Upper lobe of left lung (tissue), 4 donors: ENCODE measurements at regions not wholly inside any gene's neighbourhood (a gene's known extent, or its start where the extent isn't known, plus 50 kb on each side); places are given as distances from the start of the nearest gene placed in this dataset.

Source experiments
- CTCF ChIP-seq, 6 experiments: fragments of 450-650 bp in 4 of 6; fragments of 200-600 bp in 2 of 6; sonication (generic) in 2 of 6; IDR thresholded peaks; one replicate each; pipeline ENCODE4 v1.5.1; 2016 to 2019; ENCODE audit warnings: antibody characterized with exemption in 6 of 6
- POLR2A ChIP-seq, 4 donors: fragments of 450-650 bp; IDR thresholded peaks; one replicate each; pipeline ENCODE4 v1.5.1; 2016 to 2017; ENCODE audit warnings: antibody characterized with exemption in 4 of 4, mild to moderate bottlenecking in 2 of 4
- POLR2AphosphoS5 ChIP-seq, 2 donors: sonication (generic); formaldehyde crosslinking; IDR thresholded peaks; one replicate each; pipeline ENCODE4 v1.5.1; 2017; ENCODE audit warnings: antibody characterized with exemption in 2 of 2

GRCh38 chr13:34849406-34849805, 92.7 kb upstream of the NBEA start:
- TF ChIP-seq POLR2A (IDR thresholded peaks at IDR 0.05) (no peak), CTCF (IDR thresholded peaks at IDR 0.05) (no peak), POLR2AphosphoS5 (IDR thresholded peaks at IDR 0.05) (no peak)
